GM21723 (cell line): ENCODE measurements at regions not wholly inside any gene's neighbourhood (a gene's known extent, or its start where the extent isn't known, plus 50 kb on each side); places are given as distances from the start of the nearest gene placed in this dataset.
"Not testable (repeated sequence)": the region's sequence is repeated elsewhere in the genome, so short reads cannot be mapped to it uniquely, and the experiment has no call there.

Experiments
- ATAC-seq: cut with Tn5 transposase; IDR thresholded peaks from one replicate; pipeline ENCODE4 v1.9.1; 2021; ENCODE audit warnings: mild to moderate bottlenecking, moderate library complexity; ENCODE audit not compliant: unreplicated experiment

DNA sequence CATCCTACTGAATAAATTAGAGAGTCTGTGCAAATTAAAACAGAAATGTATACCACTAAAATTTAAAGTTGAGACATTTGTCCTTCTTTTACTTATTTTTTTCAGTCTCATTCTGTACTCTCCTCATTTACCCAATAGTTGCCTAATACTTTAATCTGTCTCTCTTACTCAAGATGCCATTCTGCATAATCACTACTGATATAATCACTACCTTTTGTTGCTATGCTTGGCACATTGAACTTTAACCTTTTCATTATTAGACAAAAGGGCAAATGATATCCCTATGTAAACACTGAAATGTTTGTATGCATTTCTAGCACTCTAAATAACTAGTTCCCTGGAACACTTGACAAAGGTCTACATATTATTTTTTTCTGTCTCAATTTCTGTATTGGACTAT, 1108.3 kb upstream of the FLRT2 start:
- ATAC-seq = no peak

DNA sequence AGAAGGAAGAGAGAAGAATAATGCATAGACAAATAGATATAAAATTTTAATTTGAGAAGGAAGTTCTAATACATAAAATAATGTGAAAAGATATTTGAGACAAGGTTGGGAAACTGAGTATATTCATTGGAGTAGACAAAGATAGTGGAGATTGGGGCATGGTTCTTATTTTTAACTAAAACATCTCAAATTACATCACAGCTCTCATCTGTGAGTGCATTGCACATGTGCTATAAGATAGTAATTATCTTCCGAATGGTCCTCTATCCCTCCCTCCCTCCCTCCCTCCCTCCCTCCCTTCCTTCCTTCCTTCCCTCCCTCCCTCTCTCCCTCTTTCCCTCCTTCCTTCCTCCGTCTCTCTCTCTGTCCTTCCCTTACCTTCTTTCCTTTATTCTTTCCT, 1104.0 kb upstream of the FLRT2 start:
- ATAC-seq = no peak

- no peak for ATAC-seq
Measured at GRCh38 chr14:84432676-84433075, 1097.3 kb upstream of the FLRT2 start.

GRCh38 chr14:84433961-84434360, 1096.0 kb upstream of the FLRT2 start:
- ATAC-seq = no peak

- ATAC-seq = no peak
Measured at GRCh38 chr14:84435820-84436324, 1094.1 kb upstream of the FLRT2 start.

- ATAC-seq = no peak
Measured at GRCh38 chr14:84436528-84436927, 1093.4 kb upstream of the FLRT2 start.

DNA sequence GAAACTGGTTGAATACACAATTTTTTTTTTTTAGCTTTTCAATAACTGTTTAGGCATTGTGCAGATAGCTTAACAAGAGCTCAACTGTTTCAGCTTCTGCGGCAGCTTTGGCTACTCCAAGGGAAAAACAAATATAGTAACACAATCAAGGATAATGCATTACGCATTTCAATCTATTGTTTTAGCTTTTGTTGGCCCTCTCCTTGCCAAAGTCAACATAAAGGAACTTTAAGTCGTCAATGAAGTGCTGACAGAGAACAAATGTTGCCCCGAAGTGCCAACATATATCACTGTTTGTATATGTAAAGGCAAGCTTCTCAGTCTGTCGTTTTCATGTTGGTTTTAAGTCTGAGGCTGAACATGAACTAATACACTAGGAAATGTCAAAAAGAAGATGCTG, 1087.4 kb upstream of the FLRT2 start:
- ATAC-seq = no peak

DNA sequence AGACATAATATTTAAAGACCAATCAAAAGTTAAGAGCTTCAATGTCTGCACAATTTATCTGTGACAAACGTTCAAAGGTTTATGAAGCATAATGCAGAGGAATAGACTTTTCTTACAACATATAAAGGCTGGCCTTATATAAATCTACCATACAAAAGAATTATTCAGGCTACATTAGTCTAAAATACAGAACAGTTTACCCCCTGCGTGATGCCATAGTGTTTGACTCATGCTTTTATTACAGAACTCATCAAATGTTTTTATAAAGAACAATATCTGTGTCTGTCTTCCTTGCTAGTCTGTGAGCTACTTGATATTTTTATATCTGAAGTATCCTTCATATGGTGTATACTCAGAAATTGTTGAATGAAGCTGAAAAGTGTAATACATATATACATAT, 1084.5 kb upstream of the FLRT2 start:
- ATAC-seq = no peak

GRCh38 chr14:84446250-84446649, 1083.7 kb upstream of the FLRT2 start:
- ATAC-seq = no peak

DNA sequence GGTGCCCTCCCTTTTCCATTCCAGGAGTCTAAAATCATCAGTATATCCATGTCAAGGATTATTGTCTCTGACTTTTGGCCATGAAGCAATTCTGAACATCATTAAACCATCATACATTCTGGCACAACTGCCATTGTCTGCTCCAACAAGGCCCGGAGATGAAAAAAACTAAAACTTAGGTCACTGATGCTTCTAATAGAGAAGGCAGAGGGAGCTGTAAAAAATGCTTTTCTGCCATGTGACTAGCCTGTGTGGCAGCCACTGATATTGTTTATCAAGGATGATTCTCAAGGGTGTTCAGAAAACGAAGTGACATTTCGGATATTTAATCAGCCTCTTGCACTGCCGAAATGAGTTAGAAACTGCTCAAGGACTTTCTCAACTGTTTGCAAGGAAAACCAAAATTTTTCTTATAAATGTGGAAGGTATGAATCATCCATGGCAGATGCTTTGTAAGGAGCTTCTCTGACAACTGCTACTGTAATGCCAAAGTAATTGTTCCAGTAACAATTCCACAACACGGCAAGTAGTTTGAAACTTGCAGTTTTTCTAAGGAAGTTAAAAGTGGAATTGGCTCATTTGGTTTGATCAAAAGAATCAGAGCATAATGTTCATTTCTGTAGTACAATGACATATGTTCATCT, 1076.5 kb upstream of the FLRT2 start:
- ATAC-seq = no peak

DNA sequence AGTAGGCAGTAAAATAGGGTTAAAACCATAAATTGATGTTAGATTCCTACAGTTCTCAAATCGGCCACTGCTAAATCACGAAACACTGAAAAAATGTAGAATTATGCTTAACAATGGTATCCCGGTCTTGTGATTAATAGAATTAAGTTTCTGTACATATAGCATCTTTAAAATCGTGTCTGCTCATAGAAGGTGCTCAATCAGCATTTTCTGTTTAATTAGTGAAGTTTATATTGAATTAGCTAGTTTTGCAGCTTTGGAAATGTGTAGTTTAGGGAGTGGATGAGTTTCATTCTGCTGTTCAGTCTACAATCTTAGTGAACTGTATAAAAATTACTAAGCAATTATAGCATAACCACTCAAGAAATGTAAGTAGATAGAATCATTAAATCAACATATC, 1075.8 kb upstream of the FLRT2 start:
- ATAC-seq = no peak

- ATAC-seq = no peak
Measured at GRCh38 chr14:84456946-84457345, 1073.0 kb upstream of the FLRT2 start.

DNA sequence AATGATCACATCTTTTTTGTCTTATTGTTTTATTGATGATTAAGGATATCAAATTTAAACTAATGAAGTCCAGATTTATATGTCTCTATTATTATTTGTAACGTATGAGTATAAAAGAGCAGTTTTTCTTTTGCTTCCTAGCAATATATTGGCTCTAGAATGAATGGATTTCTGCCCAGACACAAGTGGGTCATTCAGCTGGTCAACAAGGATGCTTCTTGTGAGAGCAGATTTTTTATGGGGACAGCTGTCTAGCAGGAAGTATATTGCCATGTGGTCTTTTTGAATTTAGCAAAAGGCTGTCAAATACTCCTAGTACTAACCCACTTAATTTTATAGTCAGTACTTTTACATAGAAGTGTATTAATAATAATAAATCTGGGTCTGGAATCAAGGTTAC, 1071.1 kb upstream of the FLRT2 start:
- no peak for ATAC-seq

GRCh38 chr14:84465880-84466279, 1064.1 kb upstream of the FLRT2 start:
- ATAC-seq = no peak

DNA sequence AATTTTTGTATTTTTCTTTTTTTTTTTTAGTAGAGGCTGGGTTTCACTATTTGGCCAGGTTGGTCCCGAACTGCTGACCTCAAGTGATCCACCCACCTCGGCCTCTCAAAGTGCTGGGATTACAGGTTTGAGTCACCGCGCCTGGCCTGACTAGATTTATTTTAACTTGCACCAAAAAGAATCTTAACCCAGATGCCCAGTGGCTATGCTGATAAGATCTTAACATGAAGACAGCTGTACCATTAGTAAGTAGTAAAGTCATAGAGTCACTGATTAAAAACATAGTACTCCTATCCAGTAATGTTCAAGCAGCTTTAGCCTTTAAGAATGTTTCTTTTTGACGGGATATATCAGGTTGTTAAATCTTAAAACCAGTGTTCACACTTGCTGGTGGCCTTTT, 1061.8 kb upstream of the FLRT2 start:
- ATAC-seq = no peak

- ATAC-seq = no peak
Measured at GRCh38 chr14:84477996-84478395, 1051.9 kb upstream of the FLRT2 start.

- no peak for ATAC-seq
Measured at GRCh38 chr14:84482256-84483071, 1047.5 kb upstream of the FLRT2 start.

DNA sequence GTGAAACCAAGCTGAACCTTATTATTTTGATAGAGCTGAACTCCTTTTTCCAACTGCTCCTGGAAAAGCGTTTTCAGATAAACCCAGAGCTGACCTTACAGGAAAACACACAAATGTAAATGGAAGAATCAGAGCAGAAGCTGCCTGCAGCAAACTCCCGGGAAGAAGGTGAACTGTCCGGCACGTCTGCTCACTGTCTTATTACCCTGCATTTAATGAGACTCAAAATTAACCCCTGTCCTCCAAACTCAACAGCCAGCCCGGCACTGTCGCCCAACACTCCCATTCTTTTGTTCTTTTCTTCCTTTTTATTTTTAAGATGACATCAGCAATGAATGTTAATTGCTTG, 1046.9 kb upstream of the FLRT2 start:
- no peak for ATAC-seq

- not testable (repeated sequence) for ATAC-seq
Measured at GRCh38 chr14:84484243-84484642, 1045.7 kb upstream of the FLRT2 start.

DNA sequence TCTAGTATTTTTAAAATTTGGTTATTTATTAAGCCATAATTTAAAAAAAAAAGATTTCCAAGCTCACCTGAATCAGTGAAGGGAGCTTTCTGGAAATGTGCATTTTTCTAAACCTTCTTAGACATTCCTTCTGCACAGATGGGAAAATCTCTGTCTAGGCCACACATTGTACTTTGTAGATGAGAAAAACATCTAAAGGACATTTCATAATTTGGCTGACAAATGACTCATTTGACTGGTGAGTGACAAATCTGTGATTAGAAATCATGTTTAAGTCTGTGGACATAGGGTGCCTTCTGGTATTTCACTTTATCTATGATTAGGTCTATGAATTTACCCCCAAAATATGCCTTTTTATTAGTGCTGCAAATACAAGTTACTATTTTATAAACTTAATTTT, 1044.9 kb upstream of the FLRT2 start:
- ATAC-seq = no peak

DNA sequence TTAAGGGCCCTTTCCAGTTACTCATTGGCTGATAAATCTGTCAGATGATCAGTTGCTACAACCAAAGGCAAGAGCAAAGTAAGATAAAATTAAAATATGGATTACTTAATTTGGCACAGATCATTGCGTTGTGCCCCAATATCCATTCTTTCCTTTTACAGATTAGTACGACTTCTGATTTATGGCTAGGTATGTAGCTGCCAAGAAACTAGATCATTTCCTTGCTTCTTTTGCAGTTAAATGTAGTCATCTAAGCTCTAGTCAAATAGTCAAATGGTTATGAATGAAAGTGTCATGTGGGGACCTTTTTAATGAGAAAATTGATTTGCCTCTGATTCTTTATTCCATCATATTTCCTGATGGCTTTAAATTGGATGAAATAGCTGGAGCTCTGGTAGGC, 1039.9 kb upstream of the FLRT2 start:
- no peak for ATAC-seq

DNA sequence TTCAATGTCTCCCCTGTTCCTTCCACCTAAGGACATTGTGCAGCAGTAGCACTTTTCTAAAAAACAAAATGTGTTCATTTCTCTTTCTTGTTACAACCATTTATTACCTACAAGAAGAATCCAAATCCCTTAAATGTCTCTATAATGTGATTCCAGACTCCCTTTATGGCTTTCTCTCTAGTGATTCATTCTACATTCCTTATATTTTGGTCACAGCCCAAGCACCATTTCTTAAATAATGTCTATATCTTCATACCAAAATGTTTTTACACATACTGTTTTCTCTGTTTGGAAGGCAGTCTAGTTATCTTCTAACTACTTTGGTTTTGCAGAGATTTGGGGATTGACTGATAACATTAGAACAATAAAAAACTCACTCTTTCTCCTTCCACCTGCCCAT, 1037.3 kb upstream of the FLRT2 start:
- ATAC-seq = no peak

DNA sequence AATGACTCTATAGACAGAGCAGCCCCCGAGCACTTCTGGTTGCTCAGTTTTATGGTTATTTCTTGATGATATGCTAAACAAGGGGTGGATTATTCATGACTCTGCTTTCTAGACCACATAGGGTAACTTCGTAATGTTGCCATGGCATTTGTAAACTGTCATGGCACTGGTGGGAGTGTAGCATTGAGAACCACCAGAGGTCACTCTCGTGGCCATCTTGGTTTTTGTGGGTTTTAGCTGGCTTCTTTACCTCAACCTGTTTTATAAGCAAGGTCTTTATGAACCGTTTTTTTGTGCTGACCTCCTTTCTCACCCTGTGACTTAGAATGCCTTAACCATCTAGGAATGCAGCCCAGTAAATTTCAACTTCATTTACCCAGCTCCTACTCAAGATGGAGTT, 1036.2 kb upstream of the FLRT2 start:
- no peak for ATAC-seq
